Mesendoderm (in vitro differentiated cells): ENCODE measurements at regions not wholly inside any gene's neighbourhood (a gene's known extent, or its start where the extent isn't known, plus 50 kb on each side); places are given as distances from the start of the nearest gene placed in this dataset.

Experiments
- DNase-seq: peaks from one replicate; pipeline ENCODE4 v3.0.0; 2013
- H2AK5ac ChIP-seq: 2 replicates; pipeline ENCODE4 v1.6.1; 2013; ENCODE audit warnings: low read length, inconsistent platforms
- H2BK120ac ChIP-seq: 2 replicates; pipeline ENCODE4 v1.6.1; 2013; ENCODE audit warnings: low read depth, mild to moderate bottlenecking, low read length, moderate library complexity, mixed read lengths
- H2BK15ac ChIP-seq: replicated peaks from 2 replicates; pipeline ENCODE4 v1.6.1; 2013; ENCODE audit warnings: low read depth, mild to moderate bottlenecking, moderate library complexity
- H2BK5ac ChIP-seq: 2 replicates; pipeline ENCODE4 v1.6.1; 2013; ENCODE audit warnings: low read length, inconsistent platforms
- H3K18ac ChIP-seq: 2 replicates; pipeline ENCODE4 v1.6.1; 2013; ENCODE audit warnings: mild to moderate bottlenecking, low read length, mixed read lengths
- H3K23ac ChIP-seq: one replicate; pipeline ENCODE4 v1.6.1; 2013; ENCODE audit warnings: low read length
- H3K27ac ChIP-seq: 2 replicates; pipeline ENCODE4 v1.5.1; 2013; ENCODE audit warnings: low read depth, mild to moderate bottlenecking, inconsistent platforms, low read length, moderate library complexity
- H3K27me3 ChIP-seq: 2 replicates; pipeline ENCODE4 v1.6.1; 2013; ENCODE audit warnings: low read length, control low read depth, mild to moderate bottlenecking, inconsistent platforms; ENCODE audit not compliant: insufficient read depth, poor library complexity
- H3K36me3 ChIP-seq: 2 replicates; pipeline ENCODE4 v1.6.1; 2013; ENCODE audit warnings: low read length, inconsistent platforms; ENCODE audit not compliant: control insufficient read depth, insufficient read depth
- H3K4ac ChIP-seq: one replicate; pipeline ENCODE4 v1.6.1; 2013; ENCODE audit warnings: low read depth, mild to moderate bottlenecking, low read length, moderate library complexity
- H3K4me1 ChIP-seq: 2 replicates; pipeline ENCODE4 v1.6.1; 2013; ENCODE audit warnings: low read depth, low read length, inconsistent platforms; ENCODE audit not compliant: control insufficient read depth
- H3K4me2 ChIP-seq: 2 replicates; pipeline ENCODE4 v1.6.1; 2013; ENCODE audit warnings: low read length
- H3K4me3 ChIP-seq: 2 replicates; pipeline ENCODE4 v1.5.1; 2013; ENCODE audit warnings: mild to moderate bottlenecking, low read length
- H3K56ac ChIP-seq: one replicate; pipeline ENCODE4 v1.6.1; 2013; ENCODE audit warnings: low read length
- H3K79me1 ChIP-seq: 2 replicates; pipeline ENCODE4 v1.6.1; 2013; ENCODE audit warnings: low read length, inconsistent platforms
- H3K79me2 ChIP-seq: 2 replicates; pipeline ENCODE4 v1.6.1; 2013; ENCODE audit warnings: mild to moderate bottlenecking, low read length; ENCODE audit not compliant: control insufficient read depth, insufficient read depth
- H3K9ac ChIP-seq: 2 replicates; pipeline ENCODE4 v1.6.1; 2013; ENCODE audit warnings: low read length, inconsistent platforms
- H4K5ac ChIP-seq: one replicate; pipeline ENCODE4 v1.6.1; 2013; ENCODE audit warnings: low read length
- H4K8ac ChIP-seq: one replicate; pipeline ENCODE4 v1.6.1; 2013; ENCODE audit warnings: low read depth, mild to moderate bottlenecking, control low read depth, low read length, moderate library complexity
- WGBS: extraction: QIAGEN DNeasy Blood & Tissue Kit; methylation state at CpG from one replicate; pipeline ENCODE4 v1.1.7; 2013; ENCODE audit warnings: low lambda C conversion rate, missing lambda C conversion rate; ENCODE audit not compliant: insufficient coverage; ENCODE audit errors: extremely low coverage; 5-methylcytosine and 5-hydroxymethylcytosine counted together

DNA sequence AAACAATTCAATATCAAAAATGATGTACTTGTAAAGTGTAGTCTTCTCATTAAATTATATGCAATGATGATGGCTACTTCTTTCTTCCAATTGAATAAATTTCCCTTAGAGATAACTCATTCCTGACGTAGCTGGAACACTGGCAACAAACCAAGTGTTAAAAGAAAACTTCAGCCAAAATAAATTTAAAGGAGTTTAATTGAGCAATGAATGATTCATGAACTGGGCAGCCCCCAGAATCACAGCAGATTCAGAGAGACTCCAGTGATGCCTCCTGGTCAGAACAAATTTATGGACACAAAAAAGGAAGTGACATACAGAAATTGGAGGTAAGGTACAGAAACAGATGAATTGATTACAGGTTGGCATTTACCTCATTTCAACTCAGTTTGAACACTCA, 276.5 kb downstream of the DSC3 start:
- peak overlapping the region; percentile 80 for H3K18ac ChIP-seq
- WGBS: no CpG with 5 or more reads among the region's 1 CpG
- peak overlapping the region; percentile 36 for H2BK15ac ChIP-seq
- no peaks in the 10 kb centered on the region for H3K79me2 ChIP-seq
- H3K4ac ChIP-seq: no peak overlapping the region
- H3K79me1 ChIP-seq: no peaks in the 10 kb centered on the region
- H2BK120ac ChIP-seq: peak overlapping the region; percentile 73
- H4K8ac ChIP-seq: no peak overlapping the region
- no peaks in the 10 kb centered on the region for H3K36me3 ChIP-seq
- no peak overlapping the region for H3K4me3 ChIP-seq
- no peak overlapping the region for H3K4me2 ChIP-seq
- H3K27ac ChIP-seq: no peak overlapping the region
- H3K27me3 ChIP-seq: no peaks in the 10 kb centered on the region
- no peak overlapping the region for H3K56ac ChIP-seq
- no peak for DNase-seq
- no peak overlapping the region for H3K23ac ChIP-seq
- no peak overlapping the region for H2AK5ac ChIP-seq
- no peak overlapping the region for H2BK5ac ChIP-seq
- H3K4me1 ChIP-seq: no peaks in the 10 kb centered on the region
- H3K9ac ChIP-seq: no peak overlapping the region
- H4K5ac ChIP-seq: peak overlapping the region; percentile 36

- H3K79me2 ChIP-seq: no peaks in the 10 kb centered on the region
- H2BK15ac ChIP-seq: peak overlapping the region; percentile 100
- H3K23ac ChIP-seq: no peak overlapping the region
- no peaks in the 10 kb centered on the region for H3K27me3 ChIP-seq
- no peak overlapping the region for H3K4me3 ChIP-seq
- H3K4me2 ChIP-seq: no peak overlapping the region
- no peak overlapping the region for H3K56ac ChIP-seq
- WGBS: no CpG with 5 or more reads among the region's 4 CpGs
- H2BK5ac ChIP-seq: peak overlapping the region; percentile 74
- no peaks in the 10 kb centered on the region for H3K36me3 ChIP-seq
- peak overlapping the region; percentile 99 for H2BK120ac ChIP-seq
- no peak for DNase-seq
- no peaks in the 10 kb centered on the region for H3K79me1 ChIP-seq
- H3K27ac ChIP-seq: no peak overlapping the region
- no peak overlapping the region for H4K8ac ChIP-seq
- H4K5ac ChIP-seq: no peak overlapping the region
- no peaks in the 10 kb centered on the region for H3K4me1 ChIP-seq
- no peak overlapping the region for H2AK5ac ChIP-seq
- H3K9ac ChIP-seq: no peak overlapping the region
- peak overlapping the region; percentile 87 for H3K18ac ChIP-seq
- peak overlapping the region; percentile 31 for H3K4ac ChIP-seq
Measured at GRCh38 chr18:30765247-30765646, 277.3 kb downstream of the DSC3 start.

DNA sequence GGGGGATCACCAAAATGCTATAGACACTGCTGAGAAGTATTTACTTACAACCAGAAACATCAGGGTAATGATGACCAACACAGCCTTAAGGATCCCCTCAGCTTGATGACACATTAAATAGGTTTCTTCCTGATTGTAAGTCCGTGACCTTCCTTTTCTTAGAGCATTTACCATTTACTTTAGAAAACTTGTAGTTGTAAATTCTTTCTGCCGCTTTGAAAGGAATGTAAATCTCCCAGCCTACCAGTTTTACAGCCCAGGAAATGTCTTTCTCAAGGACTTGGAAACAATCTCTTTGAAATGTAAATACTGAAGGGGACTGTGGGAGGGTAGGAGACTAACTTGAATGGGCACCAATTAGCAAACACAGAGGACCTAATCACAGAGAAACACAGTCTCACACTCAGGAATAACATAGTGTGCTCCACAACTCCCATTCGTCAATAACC, 278.6 kb downstream of the DSC3 start:
- no peak overlapping the region for H2BK15ac ChIP-seq
- DNase-seq: peak; percentile 97
- H3K79me2 ChIP-seq: no peaks in the 10 kb centered on the region
- peak overlapping the region; percentile 26 for H3K56ac ChIP-seq
- H3K4me1 ChIP-seq: no peaks in the 10 kb centered on the region
- no peak overlapping the region for H4K5ac ChIP-seq
- H2AK5ac ChIP-seq: no peak overlapping the region
- H2BK120ac ChIP-seq: peak overlapping the region; percentile 94
- H4K8ac ChIP-seq: no peak overlapping the region
- no peak overlapping the region for H3K23ac ChIP-seq
- WGBS: no CpG with 5 or more reads among the region's 3 CpGs
- H3K9ac ChIP-seq: peak overlapping the region; percentile 28
- H3K36me3 ChIP-seq: no peaks in the 10 kb centered on the region
- no peak overlapping the region for H3K4me3 ChIP-seq
- H3K79me1 ChIP-seq: no peaks in the 10 kb centered on the region
- H3K27ac ChIP-seq: peak overlapping the region; percentile 97
- no peak overlapping the region for H3K4ac ChIP-seq
- no peaks in the 10 kb centered on the region for H3K27me3 ChIP-seq
- peak overlapping the region; percentile 60 for H3K18ac ChIP-seq
- H3K4me2 ChIP-seq: no peak overlapping the region
- peak overlapping the region; percentile 1 for H2BK5ac ChIP-seq

DNA sequence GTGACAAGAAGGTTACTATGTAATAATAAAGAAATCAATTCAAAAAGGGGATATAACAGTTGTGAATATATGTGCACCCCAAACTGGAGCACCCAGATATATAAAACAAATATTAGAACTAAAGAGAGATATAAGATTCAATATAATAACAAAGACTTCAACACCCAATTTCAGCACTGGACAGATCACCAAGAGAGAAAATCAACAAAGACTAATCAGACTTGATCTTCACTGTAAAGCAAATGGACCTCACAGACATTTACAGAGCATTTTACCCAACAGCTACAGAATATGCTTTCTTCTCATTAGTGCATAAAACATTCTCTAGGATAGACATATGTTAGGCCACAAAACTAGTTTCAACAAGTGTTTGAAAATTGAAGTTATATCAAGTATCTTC, 287.7 kb downstream of the DSC3 start:
- H3K56ac ChIP-seq: no peak overlapping the region
- no peak overlapping the region for H3K4ac ChIP-seq
- H3K4me2 ChIP-seq: no peak overlapping the region
- no peak overlapping the region for H3K4me3 ChIP-seq
- no peak overlapping the region for H2BK5ac ChIP-seq
- no peaks in the 10 kb centered on the region for H3K79me2 ChIP-seq
- no peak overlapping the region for H3K27ac ChIP-seq
- no peak overlapping the region for H4K8ac ChIP-seq
- H3K79me1 ChIP-seq: no peaks in the 10 kb centered on the region
- H3K4me1 ChIP-seq: no peaks in the 10 kb centered on the region
- no peak overlapping the region for H2AK5ac ChIP-seq
- H3K18ac ChIP-seq: no peak overlapping the region
- no peaks in the 10 kb centered on the region for H3K36me3 ChIP-seq
- H3K27me3 ChIP-seq: no peaks in the 10 kb centered on the region
- no peak overlapping the region for H2BK120ac ChIP-seq
- no peak overlapping the region for H3K23ac ChIP-seq
- H3K9ac ChIP-seq: no peak overlapping the region
- no peak overlapping the region for H4K5ac ChIP-seq
- H2BK15ac ChIP-seq: no peak overlapping the region
- DNase-seq: no peak

DNA sequence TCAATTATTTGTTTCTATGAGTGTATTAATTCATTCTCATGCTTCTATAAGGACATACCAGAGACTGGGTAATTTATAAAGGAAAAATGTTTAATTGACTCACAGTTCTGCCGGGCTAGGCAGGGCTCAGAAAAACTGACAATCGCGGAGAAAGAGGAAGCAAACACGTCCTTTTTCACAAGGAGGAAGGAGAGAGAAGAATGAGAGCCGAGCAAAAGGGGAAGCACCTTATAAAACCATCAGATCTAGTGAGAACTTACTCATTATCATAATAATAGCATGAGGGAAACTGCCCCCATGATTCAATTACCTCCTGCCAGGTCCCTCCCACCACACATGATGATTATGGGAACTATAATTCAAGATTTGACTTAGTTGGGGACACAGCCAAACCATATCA, 294.0 kb downstream of the DSC3 start:
- no peak overlapping the region for H3K4me2 ChIP-seq
- H2BK120ac ChIP-seq: no peak overlapping the region
- H3K23ac ChIP-seq: no peak overlapping the region
- H2BK5ac ChIP-seq: no peak overlapping the region
- H3K4ac ChIP-seq: no peak overlapping the region
- no CpG with 5 or more reads among the region's 5 CpGs for WGBS
- H3K27me3 ChIP-seq: no peaks in the 10 kb centered on the region
- no peaks in the 10 kb centered on the region for H3K79me1 ChIP-seq
- H3K4me1 ChIP-seq: no peaks in the 10 kb centered on the region
- H4K5ac ChIP-seq: no peak overlapping the region
- no peak overlapping the region for H3K18ac ChIP-seq
- no peak overlapping the region for H2BK15ac ChIP-seq
- no peak overlapping the region for H3K56ac ChIP-seq
- H2AK5ac ChIP-seq: no peak overlapping the region
- no peak overlapping the region for H3K9ac ChIP-seq
- H3K27ac ChIP-seq: no peak overlapping the region
- H3K79me2 ChIP-seq: no peaks in the 10 kb centered on the region
- no peaks in the 10 kb centered on the region for H3K36me3 ChIP-seq
- no peak overlapping the region for H4K8ac ChIP-seq
- no peak overlapping the region for H3K4me3 ChIP-seq
- DNase-seq: no peak

- Histone ChIP-seq H3K23ac (no peak overlapping the region), H3K27ac (no peak overlapping the region), H3K9ac (no peak overlapping the region), H4K5ac (no peak overlapping the region), H3K4ac (no peak overlapping the region), H3K4me3 (no peak overlapping the region), H3K18ac (no peak overlapping the region), H2BK5ac (no peak overlapping the region), H2AK5ac (no peak overlapping the region), H3K36me3 (no peaks in the 10 kb centered on the region), H2BK15ac (no peak overlapping the region), H3K79me2 (no peaks in the 10 kb centered on the region), H3K79me1 (no peaks in the 10 kb centered on the region), H2BK120ac (no peak overlapping the region), H3K56ac (no peak overlapping the region), H3K27me3 (no peaks in the 10 kb centered on the region), H3K4me2 (no peak overlapping the region), H3K4me1 (no peaks in the 10 kb centered on the region), H4K8ac (no peak overlapping the region)
- no peak for DNase-seq
Measured at GRCh38 chr18:30746224-30746623, 296.3 kb downstream of the DSC3 start.
